HG03354 (cell line): ENCODE measurements at regions not wholly inside any gene's neighbourhood (a gene's known extent, or its start where the extent isn't known, plus 50 kb on each side); places are given as distances from the start of the nearest gene placed in this dataset.
"Not testable (repeated sequence)": the region's sequence is repeated elsewhere in the genome, so short reads cannot be mapped to it uniquely, and the experiment has no call there.

Source experiments
- ATAC-seq: cut with Tn5 transposase; IDR thresholded peaks from one replicate; pipeline ENCODE4 v1.9.1; 2021; ENCODE audit warnings: mild to moderate bottlenecking; ENCODE audit not compliant: unreplicated experiment, poor library complexity, severe bottlenecking

- ATAC-seq = no peak
Measured at GRCh38 chr3:110910346-110910955, 161.2 kb upstream of the NECTIN3 start.

- no peak for ATAC-seq
Measured at GRCh38 chr3:110918963-110919362, 152.7 kb upstream of the NECTIN3 start.

GRCh38 chr3:110925798-110926197 lies 145.8 kb upstream of the NECTIN3 start:
- ATAC-seq = no peak

GRCh38 chr3:110928016-110928662 lies 143.5 kb upstream of the NECTIN3 start:
- ATAC-seq = no peak

- ATAC-seq = no peak
Measured at GRCh38 chr3:110929816-110930215, 141.8 kb upstream of the NECTIN3 start.

- no peak for ATAC-seq
Measured at GRCh38 chr3:110932567-110932966, 139.0 kb upstream of the NECTIN3 start.

GRCh38 chr3:110933821-110934426 lies 137.7 kb upstream of the NECTIN3 start:
- ATAC-seq = no peak

- ATAC-seq = no peak
Measured at GRCh38 chr3:110938629-110939028, 133.0 kb upstream of the NECTIN3 start.

GRCh38 chr3:110940055-110940454 lies 131.6 kb upstream of the NECTIN3 start:
- no peak for ATAC-seq

GRCh38 chr3:110944782-110945181 lies 126.8 kb upstream of the NECTIN3 start:
- ATAC-seq = no peak

GRCh38 chr3:110946810-110947209 lies 124.8 kb upstream of the NECTIN3 start:
- ATAC-seq = no peak

GRCh38 chr3:110949194-110949593 lies 122.4 kb upstream of the NECTIN3 start:
- ATAC-seq = not testable (repeated sequence)

- ATAC-seq = no peak
Measured at GRCh38 chr3:110955301-110955880, 116.2 kb upstream of the NECTIN3 start.

- ATAC-seq = no peak
Measured at GRCh38 chr3:110956081-110956480, 115.5 kb upstream of the NECTIN3 start.

GRCh38 chr3:110957247-110958025 lies 114.2 kb upstream of the NECTIN3 start:
- ATAC-seq = no peak

GRCh38 chr3:110958313-110959147 lies 113.1 kb upstream of the NECTIN3 start:
- no peak for ATAC-seq

- ATAC-seq = no peak
Measured at GRCh38 chr3:110965976-110966375, 105.6 kb upstream of the NECTIN3 start.

GRCh38 chr3:110966966-110967663 lies 104.5 kb upstream of the NECTIN3 start:
- ATAC-seq = no peak

GRCh38 chr3:110968076-110968475 lies 103.5 kb upstream of the NECTIN3 start:
- no peak for ATAC-seq
